Amniotic stem cell (primary cell): ENCODE measurements at regions not wholly inside any gene's neighbourhood (a gene's known extent, or its start where the extent isn't known, plus 50 kb on each side); places are given as distances from the start of the nearest gene placed in this dataset.
"Not testable (repeated sequence)": the region's sequence is repeated elsewhere in the genome, so short reads cannot be mapped to it uniquely, and the experiment has no call there.

Experiments used
- DNase-seq: peaks from one replicate; lab custom pipeline; 2025; lab: John Stamatoyannopoulos, UW

DNA sequence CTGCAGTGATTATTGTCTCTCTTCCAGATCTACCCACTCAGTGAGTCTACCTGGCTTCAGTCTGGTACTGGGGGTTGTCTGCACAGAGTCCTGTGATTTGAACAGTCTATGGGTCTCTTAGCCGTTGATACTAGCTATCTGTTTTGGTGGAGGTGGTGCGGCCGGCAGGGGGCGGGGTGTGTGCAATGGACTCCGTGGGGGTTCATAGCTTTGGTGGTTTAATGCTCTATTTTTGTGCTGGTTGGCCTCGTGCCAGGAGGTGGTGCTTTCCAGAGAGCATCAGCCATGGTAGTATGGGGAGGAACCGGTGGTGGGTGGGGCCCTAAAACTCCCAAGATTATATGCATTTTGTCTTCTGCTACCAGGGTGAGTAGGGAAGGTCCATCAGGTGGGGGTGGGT, 1120.1 kb upstream of the FAM98A start:
- DNase-seq = no peak

- DNase-seq = no peak
These were observed 1106.6 kb upstream of the FAM98A start for GRCh38 chr2:34705551-34706247.

DNA sequence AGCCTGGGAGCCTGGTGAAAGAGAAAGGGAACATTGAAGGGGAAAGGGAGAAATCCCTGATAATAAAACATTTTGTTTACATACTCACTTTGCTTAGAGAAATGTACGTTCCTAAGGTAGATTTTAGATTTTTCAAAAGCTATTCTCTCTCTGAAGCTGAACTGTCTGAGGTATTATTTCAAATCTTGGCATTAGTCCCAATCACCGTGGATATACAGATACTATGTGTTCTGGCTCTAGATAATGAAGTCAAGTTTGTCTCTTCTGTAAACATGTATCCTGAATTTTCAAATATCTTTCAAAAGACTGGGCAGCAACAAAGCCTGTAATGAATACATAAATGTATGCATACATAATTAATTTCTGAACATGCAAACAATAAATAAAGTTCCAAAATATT, 1104.2 kb upstream of the FAM98A start:
- DNase-seq = no peak

DNA sequence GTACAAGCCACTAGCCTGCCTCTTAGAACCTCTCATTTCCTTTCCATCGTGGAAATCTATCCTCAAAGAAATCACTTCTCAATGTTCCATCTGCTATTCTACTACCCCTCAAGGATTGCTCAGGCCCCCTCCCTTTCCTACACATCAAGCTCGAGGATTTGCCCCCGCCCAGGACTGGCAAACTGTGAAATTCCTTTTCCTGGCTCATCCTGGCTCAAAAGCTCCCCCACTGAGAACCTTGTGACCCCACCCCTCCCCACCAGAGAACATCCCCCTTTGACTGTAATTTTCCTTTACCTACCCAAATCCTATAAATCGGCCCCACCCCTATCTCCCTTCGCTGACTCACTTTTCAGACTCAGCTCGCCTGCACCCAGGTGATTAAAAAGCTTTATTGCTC, 1103.3 kb upstream of the FAM98A start:
- not testable (repeated sequence) for DNase-seq

DNA sequence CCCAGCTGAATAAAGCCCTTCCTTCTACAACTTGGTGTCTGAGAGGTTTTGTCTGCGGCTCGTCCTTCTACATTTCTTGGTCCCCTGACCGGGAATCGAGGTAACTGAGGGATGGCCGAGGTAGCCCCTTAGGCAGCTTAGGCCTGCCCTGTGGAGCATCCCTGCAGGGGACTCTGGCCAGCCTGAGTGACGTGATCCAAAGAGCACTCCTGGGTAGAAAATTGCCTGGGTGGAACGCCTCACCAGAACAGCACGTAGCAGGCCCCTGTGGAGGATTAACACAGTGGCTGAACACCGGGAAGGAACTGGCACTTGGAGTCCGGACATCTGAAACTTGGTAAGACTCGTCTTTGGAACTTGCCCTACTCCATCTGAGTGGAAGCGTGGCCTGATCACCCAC, 1078.5 kb upstream of the FAM98A start:
- DNase-seq = not testable (repeated sequence)

DNA sequence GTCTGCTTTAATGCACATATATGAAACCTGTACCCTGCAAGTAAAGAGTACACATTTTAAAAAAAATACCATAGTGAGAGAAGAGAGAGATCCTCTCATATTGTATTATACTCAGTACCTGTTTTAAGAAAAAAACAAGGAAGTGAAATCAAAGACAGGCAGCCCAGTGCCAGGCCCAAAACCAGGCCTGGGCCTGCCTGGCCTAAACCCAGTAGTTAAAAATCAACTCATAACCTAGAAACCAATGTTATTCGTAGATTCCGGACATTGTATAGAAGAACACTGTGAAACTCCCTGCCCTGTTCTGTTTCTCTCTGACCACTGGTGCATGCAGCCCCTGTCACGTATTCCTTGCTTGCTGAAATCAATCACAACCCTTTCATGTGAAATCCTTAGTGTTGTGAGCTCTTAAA, 1078.0 kb upstream of the FAM98A start:
- not testable (repeated sequence) for DNase-seq

- DNase-seq = no peak
These were observed 1071.4 kb upstream of the FAM98A start for GRCh38 chr2:34670482-34670881.

GRCh38 chr2:34666821-34667220, 1067.7 kb upstream of the FAM98A start:
- DNase-seq = no peak

GRCh38 chr2:34664266-34664665, 1065.2 kb upstream of the FAM98A start:
- DNase-seq = no peak

- no peak for DNase-seq
These were observed 1064.2 kb upstream of the FAM98A start for GRCh38 chr2:34663314-34663713.

DNA sequence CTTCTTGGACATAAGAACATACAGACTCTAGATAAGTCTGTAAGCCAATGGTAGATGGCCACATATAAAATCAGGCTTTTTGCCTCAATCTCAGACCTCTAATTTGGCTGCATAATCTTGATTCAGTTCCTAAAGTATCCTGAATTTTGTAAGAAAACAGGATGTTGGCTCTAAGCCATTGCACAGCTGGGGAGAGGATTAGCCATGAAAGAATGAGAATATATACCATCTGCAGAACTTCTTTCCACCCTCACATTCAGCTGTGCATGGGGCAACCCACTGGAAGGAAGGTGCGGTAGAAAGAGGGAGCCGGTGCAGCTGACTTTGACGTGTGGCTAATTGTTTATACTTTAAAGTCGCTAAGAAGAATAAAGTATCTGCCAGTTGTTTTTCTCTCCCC, 1061.6 kb upstream of the FAM98A start:
- no peak for DNase-seq

GRCh38 chr2:34656632-34657031, 1057.5 kb upstream of the FAM98A start:
- DNase-seq = no peak

DNA sequence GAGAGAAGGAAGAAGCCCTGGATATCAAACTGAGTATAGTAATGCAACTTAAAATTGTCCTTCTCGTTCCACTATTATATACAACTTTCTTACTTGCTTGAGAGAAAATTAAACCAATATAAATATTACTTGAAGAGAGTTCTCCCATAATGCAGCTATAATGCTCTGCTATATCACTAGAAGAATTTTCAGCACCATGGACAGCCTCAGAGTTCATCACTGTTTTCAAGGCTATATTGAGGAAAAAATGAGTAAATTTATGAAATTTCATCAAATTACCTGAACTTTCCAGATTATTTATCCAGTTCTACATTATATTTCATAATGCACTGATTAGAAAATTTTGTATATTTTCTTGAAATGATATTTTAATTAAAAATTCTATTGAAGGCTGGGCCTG, 1053.5 kb upstream of the FAM98A start:
- DNase-seq = no peak

DNA sequence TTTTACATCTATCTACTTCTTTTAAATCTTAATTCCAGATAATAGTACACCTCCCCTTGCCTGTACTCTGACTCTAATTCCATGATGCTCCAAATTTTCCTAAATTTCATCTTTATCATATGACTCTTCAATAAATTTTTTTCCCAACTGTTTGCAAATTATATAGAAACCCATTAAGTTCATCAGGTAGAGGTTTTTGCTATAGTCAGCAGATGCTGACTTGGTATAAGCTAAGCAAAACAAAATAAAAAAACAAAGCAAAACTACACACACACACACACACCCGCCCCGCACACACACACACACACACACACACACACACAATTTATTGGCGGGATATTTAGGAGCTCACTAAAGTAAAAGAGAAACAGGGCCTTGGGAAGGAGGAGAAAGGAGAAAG, 1047.8 kb upstream of the FAM98A start:
- no peak for DNase-seq

- no peak for DNase-seq
These were observed 1033.2 kb upstream of the FAM98A start for GRCh38 chr2:34632327-34632726.

GRCh38 chr2:34627003-34627402, 1027.9 kb upstream of the FAM98A start:
- DNase-seq = no peak

DNA sequence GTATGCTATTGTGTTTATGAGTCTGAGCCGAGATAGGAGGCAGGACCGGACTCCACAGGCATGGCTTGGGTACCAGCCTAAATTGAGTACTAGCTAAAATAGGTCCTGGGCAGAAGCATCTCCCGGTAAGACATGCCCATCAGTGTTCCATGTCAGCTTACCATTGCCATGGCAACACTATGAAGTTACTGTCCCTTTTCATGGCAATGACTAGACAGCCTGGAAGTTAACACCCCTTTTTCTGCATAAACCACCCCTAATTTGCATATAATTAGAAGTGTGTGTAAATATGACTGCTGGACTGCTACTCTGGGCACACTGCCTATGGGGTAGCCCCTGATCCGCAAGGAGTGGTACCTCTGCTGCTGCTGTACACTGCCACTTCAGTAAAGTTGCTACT, 1005.1 kb upstream of the FAM98A start:
- DNase-seq = no peak

GRCh38 chr2:34602262-34602661, 1003.2 kb upstream of the FAM98A start:
- DNase-seq = no peak

DNA sequence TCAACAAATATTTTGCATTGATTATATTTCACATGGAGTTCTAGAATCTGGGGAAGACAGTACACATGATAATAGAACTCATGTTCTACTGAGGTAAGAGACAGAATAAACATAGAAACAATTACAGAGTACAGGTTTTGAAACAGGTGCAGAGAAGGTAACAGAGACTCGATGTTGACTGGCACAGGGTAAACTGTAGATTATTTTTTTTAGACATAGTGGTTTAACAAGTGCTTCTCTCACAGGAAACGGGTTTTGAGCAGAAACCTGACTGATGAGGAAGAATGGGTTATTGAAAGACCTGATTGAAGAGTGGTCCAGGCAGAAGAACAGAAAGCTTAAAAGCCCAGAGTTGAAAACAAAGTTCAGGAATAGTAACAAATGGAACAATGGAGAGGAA, 1002.5 kb upstream of the FAM98A start:
- no peak for DNase-seq

- DNase-seq = no peak
These were observed 979.5 kb upstream of the FAM98A start for GRCh38 chr2:34578641-34579040.

GRCh38 chr2:34570266-34570872, 971.3 kb upstream of the FAM98A start:
- DNase-seq = no peak

DNA sequence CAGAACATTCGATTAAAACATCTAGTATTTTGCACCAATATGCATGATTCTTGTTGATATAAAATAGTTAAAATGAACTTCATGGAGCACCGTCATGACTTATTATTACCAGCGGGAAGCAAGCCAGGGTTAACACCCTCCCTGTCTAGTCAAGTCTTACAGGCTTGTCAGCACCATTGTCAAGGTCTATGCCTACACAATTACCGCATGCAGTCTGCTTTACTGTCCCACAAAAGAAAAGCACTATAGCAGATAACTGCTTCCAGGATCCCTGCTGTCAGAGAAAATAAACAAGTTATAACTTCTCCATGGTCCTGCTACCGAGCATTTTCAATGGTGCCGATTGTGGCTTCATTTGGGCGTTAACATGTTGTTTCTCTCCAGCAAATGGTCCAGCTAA, 968.0 kb upstream of the FAM98A start:
- DNase-seq = no peak

DNA sequence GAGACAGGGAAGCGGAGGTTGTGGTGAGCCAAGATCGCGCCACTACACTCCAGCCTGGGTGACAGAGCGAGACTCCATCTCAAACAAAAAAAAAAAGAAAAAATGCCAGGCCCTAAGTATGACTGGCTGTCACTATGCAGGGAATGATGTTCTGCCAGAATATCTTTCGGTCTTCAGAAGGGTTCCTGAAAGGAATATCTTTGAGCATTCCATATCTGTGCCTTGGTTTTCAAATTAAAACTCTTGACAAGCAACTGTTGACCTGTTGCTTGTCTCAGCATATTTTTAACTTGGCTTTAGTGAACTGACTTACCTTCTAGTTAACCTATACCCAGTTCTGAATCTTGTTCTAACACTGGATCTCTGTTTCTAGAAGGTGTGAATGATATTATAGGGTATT, 953.2 kb upstream of the FAM98A start:
- no peak for DNase-seq

- no peak for DNase-seq
These were observed 950.7 kb upstream of the FAM98A start for GRCh38 chr2:34549710-34550345.
